A673 (cell line): ENCODE measurements at regions not wholly inside any gene's neighbourhood (a gene's known extent, or its start where the extent isn't known, plus 50 kb on each side); places are given as distances from the start of the nearest gene placed in this dataset.

Source experiments
- BruUV-seq: library from RNA; stranded (reverse); fragments of 400-500 nt; replicated peaks from 2 replicates; lab custom pipeline; 2021; lab: Mats Ljungman, UMichigan
- CTCF ChIA-PET: fragments of 300-600 bp; sonication (Branson Sonifier 250); formaldehyde crosslinking; loops from one replicate; lab custom pipeline; 2022; ENCODE audit warnings: antibody characterized with exemption; lab: Charles Lee
- POLR2A ChIA-PET: fragments of 300-600 bp; sonication (Branson Sonifier 250); formaldehyde crosslinking; loops from one replicate; lab custom pipeline; 2022; ENCODE audit warnings: antibody characterized with exemption; ENCODE audit not compliant: low non-redundant PET; lab: Charles Lee
- DNase-seq: peaks from one replicate; pipeline ENCODE4 v3.0.0-alpha.2; 2015; ENCODE audit warnings: low spot score
- H3K27ac ChIP-seq: fragments of 200-600 bp; sonication (generic); 2 replicates; pipeline ENCODE4 v1.5.1; 2016; ENCODE audit warnings: mixed run types, low read depth, mild to moderate bottlenecking, mixed read lengths, antibody characterized with exemption, low read length; ENCODE audit not compliant: poor library complexity, severe bottlenecking
- H3K27me3 ChIP-seq: fragments of 200-600 bp; sonication (generic); replicated peaks from 2 replicates; pipeline ENCODE4 v1.6.1; 2017; ENCODE audit warnings: mixed run types, low read depth, mild to moderate bottlenecking, mixed read lengths, antibody characterized with exemption, low read length; ENCODE audit not compliant: insufficient read depth, poor library complexity
- H3K36me3 ChIP-seq: fragments of 200-600 bp; sonication (generic); 2 replicates; pipeline ENCODE4 v1.6.1; 2016; ENCODE audit warnings: mixed run types, mild to moderate bottlenecking, mixed read lengths, antibody characterized with exemption, low read length; ENCODE audit not compliant: insufficient read depth, poor library complexity, severe bottlenecking
- H3K4me1 ChIP-seq: fragments of 200-600 bp; sonication (generic); 2 replicates; pipeline ENCODE4 v1.6.1; 2017; ENCODE audit warnings: mixed run types, mild to moderate bottlenecking, mixed read lengths, antibody characterized with exemption, low read length; ENCODE audit not compliant: insufficient read depth, poor library complexity, severe bottlenecking
- H3K4me3 ChIP-seq: fragments of 200-600 bp; sonication (generic); 2 replicates; pipeline ENCODE4 v1.5.1; 2016; ENCODE audit warnings: low read depth, mixed run types, mild to moderate bottlenecking, mixed read lengths, low read length; ENCODE audit not compliant: poor library complexity, severe bottlenecking
- H3K9me3 ChIP-seq: fragments of 200-600 bp; sonication (generic); 2 replicates; pipeline ENCODE4 v1.6.1; 2016; ENCODE audit warnings: mixed run types, low read depth, mild to moderate bottlenecking, mixed read lengths, antibody characterized with exemption, low read length; ENCODE audit not compliant: poor library complexity, severe bottlenecking
- CTCF ChIP-seq: fragments of 300-800, 200-600 bp; sonication (generic); conservative IDR thresholded peaks from 2 replicates; pipeline ENCODE4 v1.5.1; 2017; ENCODE audit warnings: low read depth, mild to moderate bottlenecking, antibody characterized with exemption, low read length, moderate library complexity, mixed read lengths
- EZH2 ChIP-seq: fragments of 200-600 bp; sonication (generic); IDR thresholded peaks from 2 replicates; pipeline ENCODE4 v1.6.1; 2017; ENCODE audit warnings: borderline replicate concordance, low read depth, mild to moderate bottlenecking, mixed read lengths, antibody characterized with exemption, low read length; ENCODE audit not compliant: poor library complexity, severe bottlenecking
- intact Hi-C: fragments of 100-400 bp; cut with micrococcal nuclease; formaldehyde crosslinking; loops from one replicate; pipeline ENCODE4 v1.10.0; 2022; ENCODE audit not compliant: unreplicated experiment

GRCh38 chr6:132927713-132928112, 113.3 kb downstream of the RPS12 start:
- BruUV-seq, result no TSS peak
- ChIA-PET POLR2A (interaction anchor here (0.6 kb wide), 1 partner anchor 34 kb away, joined by 3 read pairs; no protein-coding TSS in a partner anchor), CTCF (no interaction called here)
- intact Hi-C loops, result no loop called here
- Histone ChIP-seq H3K36me3 (no peaks in the 10 kb centered on the region), H3K27ac (no peak overlapping the region), H3K9me3 (no peaks in the 10 kb centered on the region), H3K4me3 (no peak overlapping the region), H3K4me1 (no peaks in the 10 kb centered on the region), H3K27me3 (peaks cover 44% of the 10 kb centered on the region)
- TF ChIP-seq CTCF, result no peak
- no peak for TF ChIP-seq EZH2
- no peak for DNase-seq

DNA sequence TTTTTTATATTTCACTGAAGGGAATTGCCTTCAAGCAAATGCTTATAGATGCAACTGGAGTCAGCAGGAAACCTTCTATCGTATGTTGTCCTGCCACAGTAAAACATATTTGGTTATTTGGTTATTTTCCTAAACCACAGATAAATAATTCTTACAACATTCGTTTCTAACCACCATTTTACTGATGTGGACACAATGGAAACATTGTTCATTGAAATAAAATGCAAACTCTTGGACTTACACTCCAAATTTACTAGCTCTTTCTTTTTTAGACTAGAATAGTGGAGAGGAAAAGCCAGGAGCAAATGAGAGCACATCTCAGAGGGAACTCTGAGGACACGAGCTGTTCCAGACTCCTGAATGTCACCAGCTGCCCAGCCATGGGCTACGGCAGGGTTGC, 114.8 kb downstream of the RPS12 start:
- H3K4me1 ChIP-seq, result no peaks in the 10 kb centered on the region
- no peaks in the 10 kb centered on the region for H3K36me3 ChIP-seq
- no peak overlapping the region for H3K4me3 ChIP-seq
- DNase-seq, result no peak
- ChIA-PET POLR2A (no interaction called here), CTCF (no interaction called here)
- TF ChIP-seq EZH2 (no peak), CTCF (no peak)
- H3K27me3 ChIP-seq, result peaks cover 44% of the 10 kb centered on the region
- no TSS peak for BruUV-seq
- intact Hi-C loops, result no loop called here
- no peaks in the 10 kb centered on the region for H3K9me3 ChIP-seq
- H3K27ac ChIP-seq, result no peak overlapping the region

DNA sequence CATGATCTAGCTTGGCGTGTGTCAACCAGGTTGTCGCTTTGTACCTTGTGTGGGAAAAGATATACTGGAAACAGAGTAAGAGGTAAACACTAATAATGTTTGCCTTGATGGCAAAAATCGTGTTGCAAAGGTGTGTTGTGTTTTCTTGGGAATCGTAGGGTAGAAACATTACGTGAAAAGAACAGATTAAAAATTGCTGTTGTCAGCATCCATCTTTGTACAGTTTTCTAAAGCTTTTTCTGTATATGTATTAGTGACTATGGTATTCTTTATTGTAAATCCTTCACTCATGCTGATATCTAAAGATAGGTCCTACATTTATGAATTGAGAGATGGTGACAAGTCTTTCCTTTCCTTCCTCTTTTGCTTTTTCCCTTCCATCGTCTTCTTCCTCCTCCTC, 116.9 kb downstream of the RPS12 start:
- H3K4me3 ChIP-seq, result no peak overlapping the region
- POLR2A ChIA-PET, result no interaction called here
- CTCF ChIA-PET, result no interaction called here
- H3K27me3 ChIP-seq, result peaks cover 44% of the 10 kb centered on the region
- H3K36me3 ChIP-seq, result no peaks in the 10 kb centered on the region
- BruUV-seq, result no TSS peak
- DNase-seq, result no peak
- no peaks in the 10 kb centered on the region for H3K4me1 ChIP-seq
- intact Hi-C loops, result no loop called here
- TF ChIP-seq CTCF (no peak), EZH2 (no peak)
- no peak overlapping the region for H3K27ac ChIP-seq
- H3K9me3 ChIP-seq, result no peaks in the 10 kb centered on the region
